BLaER1 (cell line): ENCODE measurements at regions not wholly inside any gene's neighbourhood (a gene's known extent, or its start where the extent isn't known, plus 50 kb on each side); places are given as distances from the start of the nearest gene placed in this dataset.

Experiments used
- H3K27ac ChIP-seq: shearing (Covaris generic); formaldehyde crosslinking; 2 replicates; pipeline ENCODE4 v1.8.1; 2022
- H3K27me3 ChIP-seq: shearing (Covaris generic); formaldehyde crosslinking; 2 replicates; pipeline ENCODE4 v1.8.1; 2022
- H3K36me3 ChIP-seq: shearing (Covaris generic); formaldehyde crosslinking; 2 replicates; pipeline ENCODE4 v1.8.1; 2022
- H3K4me1 ChIP-seq: shearing (Covaris generic); formaldehyde crosslinking; 2 replicates; pipeline ENCODE4 v1.8.1; 2022
- H3K4me2 ChIP-seq: shearing (Covaris generic); formaldehyde crosslinking; 2 replicates; pipeline ENCODE4 v1.8.1; 2022
- H3K4me3 ChIP-seq: shearing (Covaris generic); formaldehyde crosslinking; 2 replicates; pipeline ENCODE4 v1.8.1; 2022
- H3K9ac ChIP-seq: shearing (Covaris generic); formaldehyde crosslinking; 2 replicates; pipeline ENCODE4 v1.8.1; 2022
- H3K9me3 ChIP-seq: shearing (Covaris generic); formaldehyde crosslinking; 2 replicates; pipeline ENCODE4 v1.8.1; 2022
- H4K20me1 ChIP-seq: shearing (Covaris generic); formaldehyde crosslinking; 2 replicates; pipeline ENCODE4 v1.8.1; 2022
- Cebpa-rat ChIP-seq: shearing (Covaris generic); IDR thresholded peaks from 2 replicates; pipeline ENCODE4 v1.8.1; 2022

DNA sequence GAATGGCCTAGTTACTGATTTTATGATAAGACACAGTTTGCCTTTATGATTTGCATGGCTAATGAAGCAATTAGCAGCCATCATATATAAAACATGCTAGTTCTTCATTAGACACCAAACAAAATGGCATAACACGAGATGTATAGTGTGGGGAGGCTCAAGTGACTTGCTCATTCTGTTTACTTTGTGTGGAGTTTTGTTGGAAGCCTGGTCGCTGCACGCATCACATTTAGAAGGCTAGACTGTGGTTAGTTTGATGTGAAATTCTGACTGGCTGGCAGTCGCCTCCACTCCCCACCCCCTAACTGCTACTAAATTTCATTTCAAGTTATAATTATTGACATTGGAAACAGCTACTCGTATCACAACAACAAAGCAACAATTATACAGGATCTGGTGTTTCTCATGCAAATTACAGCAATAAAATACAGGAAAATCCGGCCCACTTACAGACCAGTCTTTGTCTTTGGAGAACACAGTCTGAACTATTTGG is 356.1 kb downstream of the LMO4 start:
- Histone ChIP-seq H3K9me3 (no peaks in the 10 kb centered on the region), H3K4me2 (no peak overlapping the region), H3K27me3 (no peaks in the 10 kb centered on the region), H3K36me3 (no peaks in the 10 kb centered on the region), H3K4me3 (no peak overlapping the region), H3K9ac (no peak overlapping the region), H3K4me1 (no peaks in the 10 kb centered on the region), H3K27ac (no peak overlapping the region), H4K20me1 (no peaks in the 10 kb centered on the region)
- no peak for TF ChIP-seq Cebpa-rat

DNA sequence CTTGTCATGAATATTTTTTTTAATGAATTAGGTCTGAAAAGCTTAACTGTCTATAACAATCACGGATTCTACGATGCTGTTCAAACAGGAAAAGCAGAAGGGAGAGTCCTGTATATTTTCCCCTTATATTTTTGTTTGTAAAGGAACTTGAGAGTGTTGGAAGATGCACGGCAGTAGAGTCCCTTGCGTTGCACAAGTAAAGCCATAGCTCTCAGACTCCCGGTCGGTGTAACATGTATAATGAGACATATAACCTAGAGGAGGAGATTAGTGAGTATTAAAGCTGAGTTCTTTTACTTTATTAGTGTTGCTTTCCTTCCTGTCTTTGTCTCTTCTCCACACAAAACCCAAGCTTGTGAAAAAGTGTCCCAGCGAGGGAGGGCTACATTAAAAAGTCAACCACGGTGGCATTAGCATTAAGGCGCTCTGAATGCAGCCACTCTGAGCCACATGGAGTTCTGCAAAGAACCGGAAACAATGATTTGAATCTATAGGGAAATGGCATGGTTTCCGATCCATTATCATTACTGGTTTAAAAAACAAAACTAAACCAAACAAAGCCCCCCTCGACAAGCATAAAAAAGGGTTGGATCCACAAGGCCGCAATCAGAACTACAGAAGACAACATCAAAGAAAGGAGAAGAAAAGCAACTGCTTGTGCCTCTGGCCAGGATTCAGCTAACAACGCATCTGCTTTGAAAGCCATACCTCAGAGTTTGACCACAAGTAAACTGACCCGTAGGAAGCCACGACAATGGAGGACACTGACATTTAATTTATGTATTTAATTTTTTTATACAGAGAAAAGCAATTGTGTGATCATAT is 356.8 kb downstream of the LMO4 start:
- Histone ChIP-seq H3K36me3 (no peaks in the 10 kb centered on the region), H3K4me1 (no peaks in the 10 kb centered on the region), H3K9ac (no peak overlapping the region), H3K9me3 (no peaks in the 10 kb centered on the region), H3K27me3 (no peaks in the 10 kb centered on the region), H4K20me1 (no peaks in the 10 kb centered on the region), H3K4me2 (no peak overlapping the region), H3K27ac (no peak overlapping the region), H3K4me3 (no peak overlapping the region)
- TF ChIP-seq Cebpa-rat, result no peak

DNA sequence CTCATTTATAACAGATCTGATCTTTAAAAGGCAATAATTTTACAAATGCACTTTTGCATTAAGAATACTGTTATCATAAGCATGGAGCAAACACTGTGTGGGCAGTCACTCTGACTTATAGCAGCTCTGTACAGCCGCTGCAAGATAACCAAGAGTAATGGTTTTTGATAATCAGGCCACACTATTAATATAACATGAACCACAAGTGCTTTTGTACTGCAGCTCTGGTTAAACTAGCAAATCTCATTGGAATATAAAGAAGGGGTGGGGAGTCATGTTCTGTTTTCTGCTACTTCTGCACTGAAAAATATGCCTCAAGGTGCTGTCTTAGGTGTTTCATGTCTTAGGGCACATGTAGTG is 357.4 kb downstream of the LMO4 start:
- no peaks in the 10 kb centered on the region for H3K36me3 ChIP-seq
- H3K27ac ChIP-seq, result no peak overlapping the region
- H3K9me3 ChIP-seq, result no peaks in the 10 kb centered on the region
- H3K27me3 ChIP-seq, result no peaks in the 10 kb centered on the region
- H3K4me3 ChIP-seq, result no peak overlapping the region
- TF ChIP-seq Cebpa-rat, result no peak
- H3K4me2 ChIP-seq, result no peak overlapping the region
- no peak overlapping the region for H3K9ac ChIP-seq
- no peaks in the 10 kb centered on the region for H4K20me1 ChIP-seq
- H3K4me1 ChIP-seq, result no peaks in the 10 kb centered on the region

DNA sequence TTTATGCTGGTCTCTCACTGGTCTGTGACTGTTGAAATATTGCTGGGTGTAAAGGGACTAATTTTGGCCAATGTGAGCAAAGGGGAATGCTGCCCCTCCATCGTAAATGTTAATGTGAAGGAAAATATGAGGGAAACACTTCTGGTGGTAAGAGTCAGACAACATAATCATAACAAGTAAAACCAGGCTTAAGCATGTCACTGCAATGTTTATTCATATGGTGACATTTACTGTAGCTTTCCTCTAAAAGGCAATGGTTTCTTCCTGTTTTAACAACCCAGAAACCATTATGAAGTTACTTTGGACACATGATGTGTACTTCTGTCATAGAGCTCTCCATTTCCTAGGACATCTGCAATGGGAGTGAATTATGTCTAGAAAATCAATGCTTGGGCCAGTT is 358.0 kb downstream of the LMO4 start:
- H3K9me3 ChIP-seq, result no peaks in the 10 kb centered on the region
- no peak for TF ChIP-seq Cebpa-rat
- no peak overlapping the region for H3K27ac ChIP-seq
- H3K36me3 ChIP-seq, result no peaks in the 10 kb centered on the region
- H3K9ac ChIP-seq, result no peak overlapping the region
- H3K4me2 ChIP-seq, result no peak overlapping the region
- no peak overlapping the region for H3K4me3 ChIP-seq
- no peaks in the 10 kb centered on the region for H3K4me1 ChIP-seq
- H3K27me3 ChIP-seq, result no peaks in the 10 kb centered on the region
- no peaks in the 10 kb centered on the region for H4K20me1 ChIP-seq

DNA sequence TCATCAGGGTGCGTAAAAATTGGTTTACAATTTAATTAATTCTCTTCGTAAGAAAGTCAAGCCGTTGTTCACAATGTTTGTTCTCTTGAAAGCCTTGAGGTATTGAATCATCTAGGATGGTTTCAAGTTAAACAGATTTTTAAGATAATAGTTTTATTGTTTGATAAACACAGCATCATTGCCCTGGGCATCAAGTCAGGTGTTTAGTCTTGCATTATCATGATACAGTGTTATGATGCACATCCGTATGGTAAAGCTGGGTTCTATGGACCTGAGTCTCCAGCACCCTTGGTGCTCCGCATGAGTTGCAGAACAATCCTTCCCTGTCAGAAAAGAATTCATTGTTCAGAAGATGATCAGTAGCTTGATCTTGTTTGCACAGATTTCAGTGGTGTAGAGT is 359.5 kb downstream of the LMO4 start:
- Histone ChIP-seq H3K4me3 (no peak overlapping the region), H3K4me1 (no peaks in the 10 kb centered on the region), H3K27me3 (no peaks in the 10 kb centered on the region), H3K36me3 (no peaks in the 10 kb centered on the region), H3K4me2 (no peak overlapping the region), H3K9me3 (no peaks in the 10 kb centered on the region), H3K27ac (no peak overlapping the region), H3K9ac (no peak overlapping the region), H4K20me1 (no peaks in the 10 kb centered on the region)
- TF ChIP-seq Cebpa-rat, result no peak

DNA sequence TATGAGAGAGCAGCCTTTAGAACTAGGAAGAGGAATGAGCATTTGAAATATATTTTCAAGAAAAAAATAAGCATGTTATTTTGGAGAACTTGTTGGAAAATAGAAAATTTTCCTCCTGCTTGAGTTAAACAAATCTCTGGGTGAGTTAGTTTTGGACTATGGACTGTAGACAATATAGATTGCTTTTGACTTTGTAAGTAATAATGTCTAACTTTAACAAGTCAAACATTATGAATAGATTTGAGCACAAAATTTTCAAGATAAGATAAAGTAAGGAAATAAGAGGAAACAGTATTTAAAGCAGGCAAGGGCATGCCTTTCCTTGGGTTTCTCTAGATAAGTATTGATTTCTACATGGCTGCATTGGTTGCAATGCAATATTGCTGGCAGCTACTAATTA is 360.8 kb downstream of the LMO4 start:
- Histone ChIP-seq H3K27me3 (no peaks in the 10 kb centered on the region), H3K9me3 (no peaks in the 10 kb centered on the region), H3K4me1 (no peaks in the 10 kb centered on the region), H4K20me1 (no peaks in the 10 kb centered on the region), H3K9ac (no peak overlapping the region), H3K4me2 (no peak overlapping the region), H3K27ac (no peak overlapping the region), H3K4me3 (no peak overlapping the region), H3K36me3 (no peaks in the 10 kb centered on the region)
- no peak for TF ChIP-seq Cebpa-rat

DNA sequence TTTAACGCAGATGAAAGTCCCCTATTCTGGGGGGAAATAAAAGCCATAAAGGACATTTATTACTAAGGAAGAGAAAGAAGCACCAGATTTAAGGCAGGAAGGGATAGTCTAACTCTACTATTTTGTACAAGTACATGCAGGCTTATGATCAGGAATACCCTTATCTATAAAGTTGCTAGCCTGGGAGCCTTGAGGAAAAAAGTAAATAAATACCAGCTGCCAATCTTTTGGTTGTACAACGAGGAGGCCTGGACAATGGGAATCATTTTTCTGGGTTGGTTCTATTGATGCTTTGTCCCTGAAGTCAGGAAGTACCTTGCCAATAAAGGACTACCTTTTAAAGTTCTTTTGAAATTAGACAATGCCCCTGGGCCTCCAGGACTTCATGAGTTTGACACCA is 367.8 kb downstream of the LMO4 start:
- Histone ChIP-seq H3K4me2 (no peak overlapping the region), H3K9me3 (peaks cover 10% of the 10 kb centered on the region; the same call in 1 of the 2 replicates), H3K4me3 (no peak overlapping the region), H4K20me1 (no peaks in the 10 kb centered on the region), H3K27ac (no peak overlapping the region), H3K4me1 (no peaks in the 10 kb centered on the region), H3K36me3 (no peaks in the 10 kb centered on the region), H3K9ac (no peak overlapping the region), H3K27me3 (no peaks in the 10 kb centered on the region)
- TF ChIP-seq Cebpa-rat, result no peak

DNA sequence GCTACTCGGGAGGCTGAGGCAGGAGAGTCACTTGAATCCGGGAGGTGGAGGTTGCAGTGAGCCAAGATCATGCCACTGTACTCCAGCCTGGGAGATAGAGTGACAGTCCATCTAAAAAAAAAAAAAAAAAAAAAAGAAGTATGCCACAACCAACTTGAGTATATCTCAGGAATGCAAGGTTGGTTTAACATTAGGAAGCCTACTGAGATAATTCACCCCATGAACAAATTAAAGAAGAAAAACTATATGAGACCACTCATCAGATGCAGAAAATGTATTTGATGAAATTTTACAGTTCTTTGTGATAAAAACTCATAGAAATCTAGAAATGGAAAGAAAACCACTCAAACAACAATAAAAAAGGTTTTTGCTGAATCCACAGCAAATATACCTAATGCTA is 373.8 kb downstream of the LMO4 start:
- H3K4me1 ChIP-seq, result no peaks in the 10 kb centered on the region
- no peaks in the 10 kb centered on the region for H3K36me3 ChIP-seq
- H3K9me3 ChIP-seq, result peaks cover 17% of the 10 kb centered on the region; the same call in 1 of the 2 replicates
- H3K4me2 ChIP-seq, result no peak overlapping the region
- no peak overlapping the region for H3K9ac ChIP-seq
- no peaks in the 10 kb centered on the region for H3K27me3 ChIP-seq
- H4K20me1 ChIP-seq, result no peaks in the 10 kb centered on the region
- no peak for TF ChIP-seq Cebpa-rat
- H3K4me3 ChIP-seq, result no peak overlapping the region
- H3K27ac ChIP-seq, result no peak overlapping the region

DNA sequence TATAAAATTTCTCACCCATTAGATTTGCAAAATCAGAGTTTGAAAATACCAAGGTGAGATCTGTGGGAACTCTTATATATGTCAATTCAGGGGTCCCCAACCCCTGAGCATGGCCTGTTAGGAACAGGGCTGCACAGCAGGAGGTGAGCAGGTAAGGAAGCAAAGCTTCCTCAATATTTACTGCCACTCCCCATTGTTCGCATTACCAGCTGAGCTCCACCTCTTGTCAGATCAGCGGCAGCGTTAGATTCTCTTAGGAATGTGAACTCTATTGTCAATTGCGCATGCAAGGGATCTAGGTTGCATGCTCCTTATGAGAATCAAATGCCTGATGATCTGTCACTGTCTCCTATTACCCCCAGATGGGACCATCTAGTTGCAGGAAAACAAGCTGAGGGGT is 376.6 kb downstream of the LMO4 start:
- Histone ChIP-seq H3K36me3 (no peaks in the 10 kb centered on the region), H4K20me1 (no peaks in the 10 kb centered on the region), H3K4me3 (no peak overlapping the region), H3K9ac (no peak overlapping the region), H3K27ac (no peak overlapping the region), H3K9me3 (peaks cover 13% of the 10 kb centered on the region; the same call in 1 of the 2 replicates), H3K4me1 (no peaks in the 10 kb centered on the region), H3K4me2 (no peak overlapping the region), H3K27me3 (no peaks in the 10 kb centered on the region)
- no peak for TF ChIP-seq Cebpa-rat

DNA sequence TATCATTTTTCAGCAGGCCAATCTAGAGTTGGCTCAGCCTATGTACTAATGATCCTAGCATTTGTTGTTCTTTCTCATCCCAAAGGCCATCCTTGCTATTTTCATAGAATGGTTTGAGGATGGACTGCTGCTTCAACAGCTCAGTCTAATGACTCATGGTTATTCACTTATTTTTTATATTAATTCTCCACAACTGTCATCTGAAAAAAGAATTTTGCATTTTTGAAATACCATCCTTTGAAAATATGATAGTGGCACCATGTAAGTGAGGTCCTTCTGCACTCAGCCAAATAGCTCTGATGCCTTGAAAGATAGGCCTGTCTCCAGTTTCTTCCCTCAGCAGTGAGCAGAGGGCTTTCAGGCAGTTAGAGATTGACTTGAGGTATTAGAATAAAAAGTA is 377.5 kb downstream of the LMO4 start:
- peaks cover 7% of the 10 kb centered on the region; the same call in 1 of the 2 replicates for H3K9me3 ChIP-seq
- H3K36me3 ChIP-seq, result no peaks in the 10 kb centered on the region
- H3K4me1 ChIP-seq, result no peaks in the 10 kb centered on the region
- no peak for TF ChIP-seq Cebpa-rat
- no peak overlapping the region for H3K4me2 ChIP-seq
- H3K4me3 ChIP-seq, result no peak overlapping the region
- no peaks in the 10 kb centered on the region for H4K20me1 ChIP-seq
- H3K9ac ChIP-seq, result no peak overlapping the region
- H3K27ac ChIP-seq, result no peak overlapping the region
- H3K27me3 ChIP-seq, result no peaks in the 10 kb centered on the region
